MV-4-11 (cell line): ENCODE measurements at regions not wholly inside any gene's neighbourhood (a gene's known extent, or its start where the extent isn't known, plus 50 kb on each side); places are given as distances from the start of the nearest gene placed in this dataset.
"Not testable (repeated sequence)": the region's sequence is repeated elsewhere in the genome, so short reads cannot be mapped to it uniquely, and the experiment has no call there.

ENCODE experiments used
- DNase-seq: peaks from one replicate; lab custom pipeline; 2025; lab: John Stamatoyannopoulos, UW

- DNase-seq, result no peak
Observed at GRCh38 chr13:65679240-65679639, 1550.9 kb downstream of the PCDH9 start.

DNA sequence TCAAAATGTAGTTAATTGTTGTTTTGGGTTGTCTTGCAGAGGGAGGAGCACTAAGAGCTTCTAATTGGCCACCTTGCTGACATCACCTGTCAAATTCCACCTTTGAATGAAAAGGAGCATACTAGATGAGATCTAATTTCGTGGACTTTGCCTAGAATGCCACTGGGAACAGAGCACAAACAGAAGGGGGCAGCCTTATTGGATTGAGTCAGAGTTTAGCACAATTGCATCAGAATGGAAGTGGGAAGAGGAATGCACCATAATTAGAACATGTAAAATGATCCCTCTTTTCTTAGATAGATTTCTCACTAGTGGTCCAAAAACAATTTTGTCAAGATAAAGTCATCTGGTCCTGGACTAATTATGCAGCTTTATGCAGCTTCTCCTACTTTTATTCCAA is 1552.2 kb downstream of the PCDH9 start:
- no peak for DNase-seq

DNA sequence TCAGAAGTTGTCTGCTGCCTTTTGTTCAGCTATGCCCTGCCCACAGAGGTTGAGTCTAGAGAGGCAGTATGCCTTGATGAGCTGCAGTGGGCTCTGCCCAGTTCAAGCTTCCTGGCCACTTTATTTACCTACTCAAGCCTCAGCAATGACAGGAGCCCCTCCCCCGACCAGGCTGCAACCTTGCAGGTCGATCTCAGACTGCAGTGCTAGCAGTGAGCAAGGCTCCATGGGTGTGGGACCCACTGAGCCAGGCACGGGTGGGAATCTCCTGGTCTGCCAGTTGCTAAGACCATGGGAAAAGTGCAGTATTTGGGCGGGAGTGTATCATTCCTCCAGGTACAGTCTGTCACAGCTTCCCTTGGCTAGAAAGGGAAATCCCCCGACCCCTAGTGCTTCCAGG is 1554.8 kb downstream of the PCDH9 start:
- DNase-seq, result not testable (repeated sequence)

- no peak for DNase-seq
Observed at GRCh38 chr13:65670014-65670625, 1560.0 kb downstream of the PCDH9 start.

DNA sequence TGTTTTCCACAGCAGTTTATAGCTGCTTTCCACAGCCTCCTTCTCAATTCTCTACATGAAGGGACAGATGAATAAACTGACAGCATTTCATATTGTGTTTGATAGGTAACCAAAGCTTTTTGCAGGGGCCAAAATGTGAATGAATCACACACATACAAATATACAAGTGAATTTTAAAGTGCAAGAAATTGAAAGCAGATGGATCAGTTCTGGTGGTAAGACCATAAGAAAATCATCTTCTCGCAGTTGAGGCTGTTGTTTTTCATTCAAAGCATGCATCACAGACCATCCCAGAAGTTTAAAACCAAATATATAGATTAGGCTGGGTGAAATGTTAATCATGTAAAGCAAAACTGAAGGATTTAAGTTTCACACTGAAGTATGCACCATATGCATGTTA is 1569.4 kb downstream of the PCDH9 start:
- DNase-seq, result no peak

DNA sequence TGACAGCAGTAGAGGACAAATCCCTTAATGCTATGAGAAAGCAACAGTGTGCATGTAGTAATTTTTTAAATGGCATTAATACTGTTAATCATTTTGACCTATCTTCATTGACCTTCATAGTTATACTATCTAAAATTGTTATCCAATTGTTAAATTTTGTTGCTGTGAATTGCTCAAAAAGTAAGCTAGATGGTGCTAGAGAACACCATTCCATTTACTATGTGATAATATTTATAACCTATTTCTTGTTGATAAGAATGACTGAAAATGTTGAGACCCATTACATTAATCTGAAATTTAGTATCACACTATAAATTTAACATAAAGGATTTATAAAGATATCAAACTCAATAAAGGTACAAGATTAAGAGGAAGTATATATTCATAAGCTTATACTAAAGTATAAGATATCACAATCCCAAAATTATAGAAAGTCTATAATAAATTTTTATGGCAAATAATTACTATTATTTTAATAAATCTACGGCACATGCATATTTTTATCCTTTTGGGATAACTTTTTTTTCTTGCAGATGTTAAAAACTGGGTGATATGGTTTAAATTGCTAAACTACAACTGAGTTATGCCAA is 1573.3 kb downstream of the PCDH9 start:
- no peak for DNase-seq

- no peak for DNase-seq
Observed at GRCh38 chr13:65653613-65654012, 1576.5 kb downstream of the PCDH9 start.

DNA sequence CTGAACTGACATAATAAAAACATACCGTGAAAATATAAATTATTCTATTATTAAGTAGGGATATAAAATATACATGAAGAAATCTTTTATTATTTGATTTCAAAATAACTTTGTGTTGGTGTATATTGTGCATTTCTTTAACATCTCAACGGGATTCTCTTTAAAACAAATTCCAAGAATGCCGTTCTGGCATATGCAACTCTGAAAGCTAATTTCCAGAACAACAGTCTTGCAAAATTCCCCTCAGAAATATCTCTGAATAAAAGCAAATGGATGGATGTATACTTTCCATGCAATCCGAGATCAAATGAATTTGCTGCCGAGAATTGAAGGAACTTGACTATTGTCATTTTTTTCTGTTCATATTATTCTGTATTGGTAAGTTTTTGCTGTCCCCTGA is 1579.8 kb downstream of the PCDH9 start:
- no peak for DNase-seq

DNA sequence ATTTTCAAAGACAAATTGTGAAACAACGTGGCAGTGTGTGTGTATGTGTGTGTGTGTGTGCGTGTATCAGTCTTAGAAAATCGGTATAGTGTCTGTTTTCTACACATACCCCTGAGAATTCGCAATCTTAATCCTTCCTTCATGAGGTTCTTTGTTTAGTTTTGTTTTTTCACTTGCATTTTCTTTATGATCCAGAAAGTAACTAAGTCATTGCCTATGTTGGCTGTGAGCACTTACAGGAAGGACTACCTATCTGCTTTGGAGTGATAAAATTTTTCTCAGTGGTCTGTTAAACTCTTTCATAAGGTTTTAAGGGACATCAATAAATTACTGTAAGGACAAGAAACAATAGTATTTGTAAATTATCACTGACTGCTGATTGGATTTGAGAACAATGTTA is 1587.1 kb downstream of the PCDH9 start:
- DNase-seq, result no peak

- DNase-seq, result no peak
Observed at GRCh38 chr13:65642301-65642700, 1587.8 kb downstream of the PCDH9 start.

DNA sequence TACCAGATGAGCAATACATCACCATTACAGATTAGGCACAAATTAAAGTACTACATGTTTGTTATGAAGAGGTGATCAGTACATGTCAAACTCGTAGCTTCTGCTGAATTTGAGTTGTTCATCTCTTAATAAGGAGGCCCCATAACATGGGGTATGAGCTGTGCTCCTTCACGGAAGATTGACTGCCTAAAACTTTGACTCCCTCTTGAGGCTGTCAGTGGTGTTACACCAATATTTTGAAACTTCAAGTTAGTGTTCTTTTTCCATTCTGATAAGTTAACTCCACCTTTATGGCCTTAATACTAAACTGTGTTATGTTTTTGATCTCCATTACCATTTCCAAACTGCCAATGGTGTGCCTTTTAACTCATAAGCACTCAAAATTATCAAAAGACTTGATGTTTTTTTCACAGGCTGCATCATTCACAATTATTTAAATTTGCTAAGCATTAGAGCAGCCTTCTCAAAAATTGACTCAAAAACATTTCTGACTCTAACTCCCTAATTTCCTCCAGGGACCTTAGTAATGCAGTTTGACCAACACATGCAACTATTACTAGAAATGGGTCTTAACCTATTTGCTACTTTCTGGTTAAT is 1591.5 kb downstream of the PCDH9 start:
- DNase-seq, result peak; percentile 16

DNA sequence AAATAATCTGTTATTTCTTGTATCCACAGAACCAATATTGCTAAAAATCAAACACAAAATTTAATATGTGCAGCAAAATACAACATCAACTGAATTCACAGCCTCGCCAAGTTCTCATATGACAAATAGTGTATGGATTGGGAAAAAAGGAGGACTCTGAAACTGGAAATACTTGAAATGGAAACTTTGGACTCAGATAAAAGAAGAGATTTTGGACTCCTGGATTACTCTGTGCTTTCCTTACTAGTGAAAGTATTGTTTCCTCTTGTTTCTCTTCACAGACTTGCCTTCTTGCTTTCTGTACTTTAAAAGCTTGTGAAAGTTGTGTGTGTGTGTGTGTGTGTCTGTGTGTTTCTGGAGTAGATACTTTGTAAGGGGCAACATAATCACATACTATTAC is 1596.3 kb downstream of the PCDH9 start:
- no peak for DNase-seq

GRCh38 chr13:65631078-65631477 is 1599.1 kb downstream of the PCDH9 start:
- DNase-seq, result no peak

- no peak for DNase-seq
Observed at GRCh38 chr13:65629926-65630325, 1600.2 kb downstream of the PCDH9 start.

DNA sequence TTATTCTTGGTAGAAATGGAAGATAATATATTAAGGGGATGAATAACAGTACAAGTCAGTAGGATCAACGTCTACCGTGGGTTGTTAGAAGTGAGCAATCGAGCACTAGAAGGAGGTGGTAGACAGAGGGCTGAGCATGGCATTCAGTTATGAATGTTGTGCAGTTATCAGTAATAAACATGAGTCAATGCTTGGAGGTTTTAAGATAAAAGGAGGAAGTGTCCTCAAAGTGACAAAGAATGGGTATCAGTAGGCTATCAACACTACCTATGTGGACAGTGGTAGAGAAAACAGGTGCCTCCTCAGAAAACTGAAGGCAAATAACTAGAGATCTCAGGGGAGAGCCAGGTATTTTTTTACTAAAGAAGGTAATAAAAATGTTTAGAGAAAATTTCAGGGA is 1607.0 kb downstream of the PCDH9 start:
- no peak for DNase-seq

DNA sequence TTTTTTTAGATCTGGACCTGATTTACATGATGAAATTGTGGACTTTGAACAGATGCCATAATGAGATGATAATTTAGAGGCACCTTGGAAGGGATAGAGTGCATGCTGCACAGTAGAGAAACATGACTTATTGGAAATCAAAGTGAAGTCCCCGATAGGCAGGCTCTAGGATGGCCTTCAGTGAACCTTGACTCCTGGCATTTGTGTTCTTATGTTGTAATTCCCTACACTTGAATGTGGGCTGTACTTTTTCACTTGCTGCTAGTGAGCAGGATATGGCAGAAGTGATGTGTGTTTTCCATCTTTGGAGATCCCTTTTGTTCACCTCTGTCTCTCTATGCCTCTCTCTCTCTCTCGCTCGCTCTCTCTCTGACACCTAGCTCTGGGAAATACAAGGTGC is 1614.6 kb downstream of the PCDH9 start:
- DNase-seq, result no peak

DNA sequence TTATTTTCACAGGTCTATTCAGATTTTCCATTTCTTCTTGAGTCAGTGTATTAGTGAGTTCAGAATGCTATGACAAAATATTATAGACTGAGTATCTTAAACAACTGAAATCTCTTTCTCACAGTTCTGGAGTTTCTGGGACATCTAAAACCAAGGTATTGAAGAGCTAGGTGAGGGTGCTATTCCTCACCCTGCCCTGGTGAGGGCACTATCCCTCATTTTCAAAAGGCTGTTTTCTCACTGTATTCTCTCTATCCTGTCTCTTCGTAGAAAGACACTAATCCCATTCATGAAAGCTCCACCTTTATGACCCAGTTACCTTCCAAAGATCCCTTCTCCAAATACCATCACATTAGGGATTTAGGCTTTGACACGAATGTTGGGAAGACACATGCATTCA is 1617.1 kb downstream of the PCDH9 start:
- no peak for DNase-seq

DNA sequence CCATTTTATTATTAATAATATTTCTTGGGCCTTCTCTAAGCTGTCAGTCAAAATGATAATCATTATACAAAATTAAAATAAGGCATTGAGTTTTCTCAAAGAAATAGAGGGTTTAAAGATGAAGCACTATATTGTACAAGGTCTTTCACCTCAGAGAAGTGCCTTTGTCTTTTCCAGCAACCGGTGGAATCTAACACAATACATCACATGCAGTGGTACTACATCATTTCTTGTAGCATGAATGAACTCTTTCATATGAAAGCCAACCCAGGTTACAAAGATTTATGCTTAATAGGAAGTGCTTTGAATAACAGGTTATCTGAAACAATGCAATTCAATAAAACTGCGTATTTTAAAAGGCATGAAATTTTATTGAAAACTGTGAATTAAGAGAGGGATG is 1620.8 kb downstream of the PCDH9 start:
- no peak for DNase-seq

- no peak for DNase-seq
Observed at GRCh38 chr13:65606622-65607021, 1623.5 kb downstream of the PCDH9 start.

GRCh38 chr13:65605396-65605795 is 1624.7 kb downstream of the PCDH9 start:
- DNase-seq, result no peak

- no peak for DNase-seq
Observed at GRCh38 chr13:65603160-65603559, 1627.0 kb downstream of the PCDH9 start.

DNA sequence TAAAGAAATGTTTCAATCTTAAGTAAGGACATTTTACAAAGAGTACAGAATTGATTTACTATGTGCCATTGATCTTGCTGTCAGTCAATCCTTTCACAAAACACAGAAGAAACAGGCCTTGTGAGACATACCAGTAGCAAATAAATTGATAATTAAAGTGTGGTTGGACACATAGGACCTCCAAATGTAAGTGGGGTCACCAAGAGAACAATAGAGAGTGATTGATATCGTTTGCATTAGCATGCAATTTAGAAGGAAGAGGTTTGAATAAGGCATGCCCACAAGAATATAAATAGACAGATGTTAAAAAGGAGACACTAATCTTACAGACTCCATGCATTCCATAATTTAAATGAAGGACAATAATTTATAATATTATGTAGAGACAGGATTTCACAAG is 1628.3 kb downstream of the PCDH9 start:
- DNase-seq, result no peak

DNA sequence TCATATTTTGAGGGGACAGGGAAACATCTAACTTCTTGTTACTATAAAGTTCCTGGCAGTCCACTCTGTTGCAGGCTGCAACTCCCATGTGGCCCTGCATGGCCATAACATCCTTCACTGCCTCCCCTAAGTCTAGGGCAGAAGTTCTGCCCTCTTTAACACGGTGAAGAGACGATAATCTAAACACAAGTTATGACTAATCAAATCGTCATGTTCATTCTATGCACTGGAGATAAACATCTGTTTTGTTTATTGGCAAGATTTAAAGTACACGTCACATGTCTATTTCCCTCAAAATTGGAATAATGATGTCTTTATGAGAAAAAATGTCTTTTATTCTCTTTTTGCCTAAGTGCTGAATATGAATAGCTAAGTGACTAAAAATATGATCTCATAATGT is 1629.4 kb downstream of the PCDH9 start:
- no peak for DNase-seq
